ENCODE measurements at regions not wholly inside any gene's neighbourhood (a gene's known extent, or its start where the extent isn't known, plus 50 kb on each side); places are given as distances from the start of the nearest gene placed in this dataset.

- DNase-seq, result no peak
These were observed 419.8 kb upstream of the FIGN start for GRCh38 chr2:164155558-164155957.

DNA sequence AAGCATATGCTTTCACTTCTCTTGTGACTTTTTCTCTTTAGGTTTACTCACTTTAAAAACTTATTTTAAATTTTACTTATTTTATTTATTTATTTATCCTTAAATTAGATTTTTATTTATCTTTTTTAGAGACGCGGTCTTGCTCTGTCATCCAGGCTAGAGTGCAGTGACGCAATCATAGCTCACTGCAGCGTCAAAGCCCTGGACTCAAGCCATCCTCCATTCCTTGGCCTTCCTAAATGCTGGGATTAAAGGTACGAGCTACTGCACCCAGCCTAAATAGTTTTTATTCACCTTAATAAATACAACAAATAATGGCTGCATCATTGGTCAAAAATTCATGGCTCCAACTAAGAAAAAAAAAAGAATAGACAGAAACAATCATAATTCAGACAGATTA, 415.7 kb upstream of the FIGN start:
- DNase-seq, result no peak

DNA sequence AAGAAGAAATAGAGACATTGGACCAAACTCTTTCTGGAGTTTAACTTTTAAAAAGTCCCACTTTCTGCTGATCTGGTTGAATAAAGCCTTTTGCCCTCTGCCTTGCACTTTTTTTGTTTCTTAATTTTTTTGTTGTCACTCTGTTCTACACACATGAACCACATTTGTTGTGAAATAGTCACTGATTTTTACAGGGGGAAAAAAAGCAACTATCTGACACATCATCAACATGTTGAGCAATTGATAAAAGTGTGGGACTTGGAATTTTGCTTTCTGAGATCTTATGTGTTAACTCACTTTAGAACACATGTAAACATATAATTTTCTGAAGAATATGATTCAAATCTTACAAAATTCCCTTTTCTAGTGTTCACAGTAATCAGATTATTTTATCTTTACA, 414.8 kb upstream of the FIGN start:
- no peak for DNase-seq

DNA sequence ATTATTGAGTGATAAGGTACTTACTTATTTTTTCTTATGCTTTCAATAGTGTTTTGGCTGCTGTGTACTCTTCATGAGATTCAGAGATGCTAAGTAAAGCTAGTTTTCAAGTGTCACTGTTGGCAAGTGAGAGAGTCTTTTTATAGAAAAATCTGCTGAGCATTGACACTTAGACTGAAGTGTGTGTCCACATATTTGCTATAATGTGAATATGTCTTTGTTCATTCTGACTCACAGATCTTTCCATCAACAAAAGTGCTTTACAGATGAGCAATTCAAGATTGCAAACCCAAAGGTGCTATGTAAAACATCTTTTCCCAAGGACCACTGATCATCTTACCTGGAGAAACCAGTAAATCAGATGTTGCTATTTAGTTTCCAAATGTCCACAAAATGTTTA, 410.6 kb upstream of the FIGN start:
- no peak for DNase-seq

- DNase-seq, result no peak
These were observed 409.5 kb upstream of the FIGN start for GRCh38 chr2:164145093-164145987.

GRCh38 chr2:164143183-164143930, 407.5 kb upstream of the FIGN start:
- no peak for DNase-seq

GRCh38 chr2:164142755-164143154, 406.9 kb upstream of the FIGN start:
- DNase-seq, result no peak

- no peak for DNase-seq
These were observed 405.5 kb upstream of the FIGN start for GRCh38 chr2:164141271-164141670.

DNA sequence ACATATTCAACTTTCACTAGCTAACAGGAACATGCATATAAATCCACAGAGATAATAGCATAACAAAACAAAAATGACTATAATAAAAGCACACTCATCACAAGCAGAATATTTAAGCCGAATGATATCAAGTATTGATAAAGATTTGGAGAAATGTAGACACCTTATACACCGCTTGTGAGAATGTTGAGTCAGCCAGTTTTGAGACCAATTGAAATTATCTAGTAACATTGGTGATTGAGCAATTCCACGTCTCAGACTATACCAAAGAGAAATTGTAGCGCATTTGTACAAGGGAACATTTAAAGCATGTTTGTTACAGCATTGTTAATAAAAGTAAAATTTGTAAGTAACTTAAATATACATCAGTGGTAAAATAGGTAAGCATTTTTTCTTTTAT, 402.9 kb upstream of the FIGN start:
- no peak for DNase-seq

GRCh38 chr2:164134336-164134735, 398.5 kb upstream of the FIGN start:
- DNase-seq, result no peak

GRCh38 chr2:164127971-164128527, 392.2 kb upstream of the FIGN start:
- DNase-seq, result no peak

- no peak for DNase-seq
These were observed 391.3 kb upstream of the FIGN start for GRCh38 chr2:164126960-164127660.

DNA sequence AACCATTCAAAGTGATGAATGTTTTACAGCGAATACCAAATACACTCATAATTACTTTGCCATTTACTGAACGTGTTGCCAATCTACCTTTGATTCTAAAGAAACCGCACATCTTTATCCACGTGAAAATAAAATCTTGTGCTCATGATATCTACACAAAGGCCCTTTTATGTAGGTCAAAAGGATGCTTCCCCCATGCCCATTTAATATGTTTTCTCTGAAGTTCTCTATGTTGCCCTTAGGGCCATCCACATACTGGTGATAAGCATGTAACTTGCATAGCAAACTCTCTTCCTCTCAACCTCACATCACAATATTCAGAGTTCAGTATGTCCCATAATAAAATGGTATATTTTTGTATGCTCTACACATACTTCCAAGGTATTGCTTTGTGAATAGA, 380.0 kb upstream of the FIGN start:
- no peak for DNase-seq

- no peak for DNase-seq
These were observed 379.1 kb upstream of the FIGN start for GRCh38 chr2:164114937-164115336.

- DNase-seq, result no peak
These were observed 376.3 kb upstream of the FIGN start for GRCh38 chr2:164112105-164112504.

- DNase-seq, result no peak
These were observed 374.7 kb upstream of the FIGN start for GRCh38 chr2:164110515-164110914.

DNA sequence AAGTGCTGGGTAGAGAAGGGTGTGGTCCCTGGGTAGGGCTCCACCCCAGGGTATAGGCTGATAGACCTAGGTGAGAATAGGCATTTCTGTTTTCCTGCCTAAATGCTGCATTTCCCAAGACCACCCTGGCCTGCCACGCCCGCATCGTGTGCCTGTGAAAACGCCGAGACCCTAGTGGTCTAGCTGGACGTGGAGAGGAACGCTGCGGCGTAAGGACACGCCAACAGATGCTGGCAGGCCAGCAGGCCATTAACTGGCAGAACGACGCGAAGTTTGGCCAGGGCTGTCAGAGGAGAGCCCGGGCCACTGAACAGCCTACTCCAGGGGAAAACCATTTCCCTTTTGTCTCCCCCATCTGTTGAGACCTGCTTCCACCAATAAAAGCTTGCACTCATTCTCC, 373.2 kb upstream of the FIGN start:
- DNase-seq, result no peak

GRCh38 chr2:164103271-164103670, 367.5 kb upstream of the FIGN start:
- DNase-seq, result no peak

- no peak for DNase-seq
These were observed 366.6 kb upstream of the FIGN start for GRCh38 chr2:164102366-164102765.

DNA sequence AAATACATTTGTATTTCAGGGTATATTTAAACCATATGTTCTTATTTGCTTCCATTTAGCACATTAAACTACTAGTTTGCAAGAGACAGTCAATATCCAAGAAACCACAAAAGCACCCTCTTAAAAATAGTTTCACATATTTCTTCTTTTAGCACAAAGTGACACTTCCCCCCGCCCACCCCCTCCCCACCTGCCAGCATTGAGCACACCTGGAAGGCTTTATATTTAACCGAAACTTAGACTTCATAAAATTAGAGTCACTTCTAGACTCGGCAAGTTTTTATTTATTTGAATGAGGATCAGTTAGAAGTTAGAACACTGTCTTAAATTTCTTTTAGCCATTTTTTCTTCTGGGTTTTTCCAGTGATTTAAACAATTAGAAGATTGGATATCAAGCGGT, 355.9 kb upstream of the FIGN start:
- DNase-seq, result no peak

GRCh38 chr2:164090533-164090932, 354.7 kb upstream of the FIGN start:
- no peak for DNase-seq

DNA sequence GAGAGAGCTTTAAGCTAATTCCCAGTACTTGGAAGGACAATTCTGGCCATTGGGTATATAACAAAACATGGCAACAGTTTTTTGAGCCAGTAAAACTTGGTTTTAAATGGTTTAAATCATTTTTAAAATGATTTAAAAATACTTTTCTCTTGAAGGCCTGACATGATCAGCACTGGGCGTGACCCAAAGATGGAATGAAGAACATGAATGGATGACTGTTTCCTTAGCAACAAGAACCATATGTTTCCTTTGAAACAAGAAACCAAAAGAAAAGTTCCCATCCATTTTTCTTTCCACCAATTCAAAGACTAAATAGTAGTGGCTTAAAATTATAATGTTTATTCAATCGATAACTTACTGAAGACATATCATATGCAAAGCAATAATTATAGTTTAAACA, 348.3 kb upstream of the FIGN start:
- DNase-seq, result no peak

- no peak for DNase-seq
These were observed 344.7 kb upstream of the FIGN start for GRCh38 chr2:164080486-164080885.

Measured in C1 segment of cervical spinal cord (tissue), 14 donors.